ENCODE measurements at regions not wholly inside any gene's neighbourhood (a gene's known extent, or its start where the extent isn't known, plus 50 kb on each side); places are given as distances from the start of the nearest gene placed in this dataset.
"Not testable (repeated sequence)": the region's sequence is repeated elsewhere in the genome, so short reads cannot be mapped to it uniquely, and the experiment has no call there.

- no peak for DNase-seq (ENCODE audit: extremely low spot score, unreplicated experiment)
- Mint-ChIP-seq H3K4me1 (ENCODE audit: unreplicated experiment) (no peaks in the 10 kb centered on the region), H3K27me3 (ENCODE audit: unreplicated experiment) (no peaks in the 10 kb centered on the region), H3K27ac (ENCODE audit: unreplicated experiment) (no peak overlapping the region), H3K9me3 (ENCODE audit: unreplicated experiment) (peaks cover 9% of the 10 kb centered on the region), H3K36me3 (ENCODE audit: unreplicated experiment) (no peaks in the 10 kb centered on the region), H3K4me3 (ENCODE audit: unreplicated experiment) (no peak overlapping the region)
- TF ChIP-seq CTCF (IDR thresholded peaks at IDR 0.05), result no peak
Measured at GRCh38 chr3:165938986-165939540, 101.8 kb upstream of the BCHE start.

- peaks cover 25% of the 10 kb centered on the region for H3K9me3 Mint-ChIP-seq (ENCODE audit: unreplicated experiment)
- not testable (repeated sequence) for DNase-seq (ENCODE audit: extremely low spot score, unreplicated experiment); H3K4me1 Mint-ChIP-seq (ENCODE audit: unreplicated experiment); H3K4me3 Mint-ChIP-seq (ENCODE audit: unreplicated experiment); H3K27me3 Mint-ChIP-seq (ENCODE audit: unreplicated experiment); H3K27ac Mint-ChIP-seq (ENCODE audit: unreplicated experiment); H3K36me3 Mint-ChIP-seq (ENCODE audit: unreplicated experiment)
Measured at GRCh38 chr3:165936081-165936480, 98.9 kb upstream of the BCHE start.

- not testable (repeated sequence) for H3K4me3 Mint-ChIP-seq (ENCODE audit: unreplicated experiment); DNase-seq (ENCODE audit: extremely low spot score, unreplicated experiment); H3K4me1 Mint-ChIP-seq (ENCODE audit: unreplicated experiment); H3K27me3 Mint-ChIP-seq (ENCODE audit: unreplicated experiment); H3K27ac Mint-ChIP-seq (ENCODE audit: unreplicated experiment); H3K36me3 Mint-ChIP-seq (ENCODE audit: unreplicated experiment); H3K9me3 Mint-ChIP-seq (ENCODE audit: unreplicated experiment)
Measured at GRCh38 chr3:165924301-165924791, 87.1 kb upstream of the BCHE start.

GRCh38 chr3:165920984-165921383 is 83.8 kb upstream of the BCHE start:
- Mint-ChIP-seq H3K27me3 (ENCODE audit: unreplicated experiment) (no peaks in the 10 kb centered on the region), H3K4me3 (ENCODE audit: unreplicated experiment) (no peak overlapping the region), H3K36me3 (ENCODE audit: unreplicated experiment) (no peaks in the 10 kb centered on the region), H3K27ac (ENCODE audit: unreplicated experiment) (no peak overlapping the region), H3K4me1 (ENCODE audit: unreplicated experiment) (no peaks in the 10 kb centered on the region), H3K9me3 (ENCODE audit: unreplicated experiment) (peaks cover 11% of the 10 kb centered on the region)
- DNase-seq (ENCODE audit: extremely low spot score, unreplicated experiment), result no peak
- TF ChIP-seq CTCF (IDR thresholded peaks at IDR 0.05), result no peak

GRCh38 chr3:165919284-165919683 is 82.1 kb upstream of the BCHE start:
- no peak for DNase-seq (ENCODE audit: extremely low spot score, unreplicated experiment)
- Mint-ChIP-seq H3K4me1 (ENCODE audit: unreplicated experiment) (no peaks in the 10 kb centered on the region), H3K27ac (ENCODE audit: unreplicated experiment) (no peak overlapping the region), H3K27me3 (ENCODE audit: unreplicated experiment) (no peaks in the 10 kb centered on the region), H3K9me3 (ENCODE audit: unreplicated experiment) (peaks cover 11% of the 10 kb centered on the region), H3K36me3 (ENCODE audit: unreplicated experiment) (no peaks in the 10 kb centered on the region), H3K4me3 (ENCODE audit: unreplicated experiment) (no peak overlapping the region)
- no peak for TF ChIP-seq CTCF (IDR thresholded peaks at IDR 0.05)

- Mint-ChIP-seq H3K27ac (ENCODE audit: unreplicated experiment) (no peak overlapping the region), H3K4me1 (ENCODE audit: unreplicated experiment) (no peaks in the 10 kb centered on the region), H3K27me3 (ENCODE audit: unreplicated experiment) (no peaks in the 10 kb centered on the region), H3K9me3 (ENCODE audit: unreplicated experiment) (peaks cover 11% of the 10 kb centered on the region), H3K36me3 (ENCODE audit: unreplicated experiment) (no peaks in the 10 kb centered on the region), H3K4me3 (ENCODE audit: unreplicated experiment) (no peak overlapping the region)
- no peak for DNase-seq (ENCODE audit: extremely low spot score, unreplicated experiment)
- TF ChIP-seq CTCF (IDR thresholded peaks at IDR 0.05), result no peak
Measured at GRCh38 chr3:165918657-165918979, 81.4 kb upstream of the BCHE start.

- not testable (repeated sequence) for H3K27ac Mint-ChIP-seq (ENCODE audit: unreplicated experiment); H3K27me3 Mint-ChIP-seq (ENCODE audit: unreplicated experiment); DNase-seq (ENCODE audit: extremely low spot score, unreplicated experiment); H3K36me3 Mint-ChIP-seq (ENCODE audit: unreplicated experiment); H3K4me1 Mint-ChIP-seq (ENCODE audit: unreplicated experiment); H3K4me3 Mint-ChIP-seq (ENCODE audit: unreplicated experiment)
- peaks cover 11% of the 10 kb centered on the region for H3K9me3 Mint-ChIP-seq (ENCODE audit: unreplicated experiment)
Measured at GRCh38 chr3:165917938-165918656, 80.9 kb upstream of the BCHE start.

GRCh38 chr3:165915104-165915503 is 77.9 kb upstream of the BCHE start:
- not testable (repeated sequence) for DNase-seq (ENCODE audit: extremely low spot score, unreplicated experiment); H3K4me3 Mint-ChIP-seq (ENCODE audit: unreplicated experiment); H3K4me1 Mint-ChIP-seq (ENCODE audit: unreplicated experiment); H3K27me3 Mint-ChIP-seq (ENCODE audit: unreplicated experiment); H3K27ac Mint-ChIP-seq (ENCODE audit: unreplicated experiment); H3K36me3 Mint-ChIP-seq (ENCODE audit: unreplicated experiment)
- H3K9me3 Mint-ChIP-seq (ENCODE audit: unreplicated experiment), result peaks cover 11% of the 10 kb centered on the region

Measured in osteocyte (in vitro differentiated cells).